ENCODE measurements at regions not wholly inside any gene's neighbourhood (a gene's known extent, or its start where the extent isn't known, plus 50 kb on each side); places are given as distances from the start of the nearest gene placed in this dataset.
"Not testable (repeated sequence)": the region's sequence is repeated elsewhere in the genome, so short reads cannot be mapped to it uniquely, and the experiment has no call there.

- Histone ChIP-seq H3K9me3 (ENCODE audit: control insufficient read depth, insufficient read depth, low read length) (no peaks in the 10 kb centered on the region), H3K36me3 (ENCODE audit: insufficient read depth, low read length) (no peaks in the 10 kb centered on the region), H3K9ac (ENCODE audit: low read depth, low read length) (no peak overlapping the region), H3K4me1 (ENCODE audit: insufficient read depth, low read length) (no peaks in the 10 kb centered on the region)
These were observed 615.6 kb upstream of the ADAMTS9 start for GRCh38 chr3:65303431-65303830.

- Histone ChIP-seq H3K9me3 (ENCODE audit: control insufficient read depth, insufficient read depth, low read length) (no peaks in the 10 kb centered on the region), H3K36me3 (ENCODE audit: insufficient read depth, low read length) (no peaks in the 10 kb centered on the region), H3K4me1 (ENCODE audit: insufficient read depth, low read length) (peaks cover 3% of the 10 kb centered on the region; the same call in 1 of the 2 replicates), H3K9ac (ENCODE audit: low read depth, low read length) (no peak overlapping the region)
These were observed 603.8 kb upstream of the ADAMTS9 start for GRCh38 chr3:65291448-65292125.

- Histone ChIP-seq H3K36me3 (ENCODE audit: insufficient read depth, low read length) (no peaks in the 10 kb centered on the region), H3K9me3 (ENCODE audit: control insufficient read depth, insufficient read depth, low read length) (no peaks in the 10 kb centered on the region), H3K9ac (ENCODE audit: low read depth, low read length) (no peak overlapping the region), H3K4me1 (ENCODE audit: insufficient read depth, low read length) (peaks cover 6% of the 10 kb centered on the region; the same call in 1 of the 2 replicates)
These were observed 601.0 kb upstream of the ADAMTS9 start for GRCh38 chr3:65288776-65289175.

GRCh38 chr3:65285956-65286355 lies 598.2 kb upstream of the ADAMTS9 start:
- Histone ChIP-seq H3K4me1 (ENCODE audit: insufficient read depth, low read length) (peaks cover 6% of the 10 kb centered on the region; the same call in 1 of the 2 replicates), H3K9ac (ENCODE audit: low read depth, low read length) (no peak overlapping the region), H3K9me3 (ENCODE audit: control insufficient read depth, insufficient read depth, low read length) (no peaks in the 10 kb centered on the region), H3K36me3 (ENCODE audit: insufficient read depth, low read length) (no peaks in the 10 kb centered on the region)

- no peaks in the 10 kb centered on the region for H3K9me3 ChIP-seq (ENCODE audit: control insufficient read depth, insufficient read depth, low read length)
- peaks cover 6% of the 10 kb centered on the region; the same call in 1 of the 2 replicates for H3K4me1 ChIP-seq (ENCODE audit: insufficient read depth, low read length)
- no peak overlapping the region for H3K9ac ChIP-seq (ENCODE audit: low read depth, low read length)
- H3K36me3 ChIP-seq (ENCODE audit: insufficient read depth, low read length): no peaks in the 10 kb centered on the region
These were observed 597.2 kb upstream of the ADAMTS9 start for GRCh38 chr3:65284961-65285360.

GRCh38 chr3:65284546-65284945 lies 596.7 kb upstream of the ADAMTS9 start:
- H3K36me3 ChIP-seq (ENCODE audit: insufficient read depth, low read length): no peaks in the 10 kb centered on the region
- H3K9ac ChIP-seq (ENCODE audit: low read depth, low read length): no peak overlapping the region
- H3K9me3 ChIP-seq (ENCODE audit: control insufficient read depth, insufficient read depth, low read length): no peaks in the 10 kb centered on the region
- H3K4me1 ChIP-seq (ENCODE audit: insufficient read depth, low read length): peaks cover 6% of the 10 kb centered on the region; the same call in 1 of the 2 replicates

- H3K4me1 ChIP-seq (ENCODE audit: insufficient read depth, low read length): peaks cover 9% of the 10 kb centered on the region; the same call in 1 of the 2 replicates
- no peaks in the 10 kb centered on the region for H3K36me3 ChIP-seq (ENCODE audit: insufficient read depth, low read length)
These were observed 591.5 kb upstream of the ADAMTS9 start for GRCh38 chr3:65279225-65279782.

GRCh38 chr3:65277798-65278197 lies 590.0 kb upstream of the ADAMTS9 start:
- Histone ChIP-seq H3K36me3 (ENCODE audit: insufficient read depth, low read length) (no peaks in the 10 kb centered on the region), H3K9ac (ENCODE audit: low read depth, low read length) (no peak overlapping the region), H3K9me3 (ENCODE audit: control insufficient read depth, insufficient read depth, low read length) (no peaks in the 10 kb centered on the region), H3K4me1 (ENCODE audit: insufficient read depth, low read length) (peaks cover 9% of the 10 kb centered on the region; the same call in 1 of the 2 replicates)

More at GRCh38 chr3:65279225-65279782, 591.5 kb upstream of the ADAMTS9 start:
- no peak overlapping the region for H3K9ac ChIP-seq (ENCODE audit: low read depth, low read length)
- H3K9me3 ChIP-seq (ENCODE audit: control insufficient read depth, insufficient read depth, low read length): no peaks in the 10 kb centered on the region

- Histone ChIP-seq H3K9me3 (ENCODE audit: control insufficient read depth, insufficient read depth, low read length) (no peaks in the 10 kb centered on the region), H3K9ac (ENCODE audit: low read depth, low read length) (no peak overlapping the region), H3K36me3 (ENCODE audit: insufficient read depth, low read length) (no peaks in the 10 kb centered on the region), H3K4me1 (ENCODE audit: insufficient read depth, low read length) (peaks cover 9% of the 10 kb centered on the region; the same call in 1 of the 2 replicates)
These were observed 588.8 kb upstream of the ADAMTS9 start for GRCh38 chr3:65276551-65276950.

- no peaks in the 10 kb centered on the region for H3K9me3 ChIP-seq (ENCODE audit: control insufficient read depth, insufficient read depth, low read length)
- no peak overlapping the region for H3K9ac ChIP-seq (ENCODE audit: low read depth, low read length)
- H3K36me3 ChIP-seq (ENCODE audit: insufficient read depth, low read length): no peaks in the 10 kb centered on the region
- H3K4me1 ChIP-seq (ENCODE audit: insufficient read depth, low read length): peaks cover 13% of the 10 kb centered on the region
These were observed 580.6 kb upstream of the ADAMTS9 start for GRCh38 chr3:65268426-65268825.

GRCh38 chr3:65265942-65266590 lies 578.3 kb upstream of the ADAMTS9 start:
- Histone ChIP-seq H3K9ac (ENCODE audit: low read depth, low read length) (no peak overlapping the region), H3K9me3 (ENCODE audit: control insufficient read depth, insufficient read depth, low read length) (no peaks in the 10 kb centered on the region; the same call in 1 of the 2 replicates), H3K36me3 (ENCODE audit: insufficient read depth, low read length) (no peaks in the 10 kb centered on the region), H3K4me1 (ENCODE audit: insufficient read depth, low read length) (peaks cover 13% of the 10 kb centered on the region)

GRCh38 chr3:65265511-65265910 lies 577.7 kb upstream of the ADAMTS9 start:
- Histone ChIP-seq H3K9me3 (ENCODE audit: control insufficient read depth, insufficient read depth, low read length) (no peaks in the 10 kb centered on the region; the same call in 1 of the 2 replicates), H3K9ac (ENCODE audit: low read depth, low read length) (no peak overlapping the region), H3K4me1 (ENCODE audit: insufficient read depth, low read length) (peaks cover 13% of the 10 kb centered on the region), H3K36me3 (ENCODE audit: insufficient read depth, low read length) (no peaks in the 10 kb centered on the region)

GRCh38 chr3:65262548-65262947 lies 574.7 kb upstream of the ADAMTS9 start:
- peaks cover 13% of the 10 kb centered on the region for H3K4me1 ChIP-seq (ENCODE audit: insufficient read depth, low read length)
- H3K36me3 ChIP-seq (ENCODE audit: insufficient read depth, low read length): no peaks in the 10 kb centered on the region

GRCh38 chr3:65259946-65260345 lies 572.1 kb upstream of the ADAMTS9 start:
- Histone ChIP-seq H3K9ac (ENCODE audit: low read depth, low read length) (no peak overlapping the region), H3K9me3 (ENCODE audit: control insufficient read depth, insufficient read depth, low read length) (no peaks in the 10 kb centered on the region; the same call in 1 of the 2 replicates), H3K36me3 (ENCODE audit: insufficient read depth, low read length) (no peaks in the 10 kb centered on the region), H3K4me1 (ENCODE audit: insufficient read depth, low read length) (no peaks in the 10 kb centered on the region)

More at GRCh38 chr3:65262548-65262947, 574.7 kb upstream of the ADAMTS9 start:
- Histone ChIP-seq H3K9me3 (ENCODE audit: control insufficient read depth, insufficient read depth, low read length) (no peaks in the 10 kb centered on the region; the same call in 1 of the 2 replicates), H3K9ac (ENCODE audit: low read depth, low read length) (no peak overlapping the region)

- not testable (repeated sequence) for H3K9ac ChIP-seq (ENCODE audit: low read depth, low read length); H3K36me3 ChIP-seq (ENCODE audit: insufficient read depth, low read length); H3K4me1 ChIP-seq (ENCODE audit: insufficient read depth, low read length); H3K9me3 ChIP-seq (ENCODE audit: control insufficient read depth, insufficient read depth, low read length)
These were observed 565.1 kb upstream of the ADAMTS9 start for GRCh38 chr3:65252914-65253313.
